GM18502 (cell line): ENCODE measurements at regions not wholly inside any gene's neighbourhood (a gene's known extent, or its start where the extent isn't known, plus 50 kb on each side); places are given as distances from the start of the nearest gene placed in this dataset.
"Not testable (repeated sequence)": the region's sequence is repeated elsewhere in the genome, so short reads cannot be mapped to it uniquely, and the experiment has no call there.

Experiments
- ATAC-seq: cut with Tn5 transposase; IDR thresholded peaks from one replicate; pipeline ENCODE4 v1.9.1; 2021; ENCODE audit warnings: mild to moderate bottlenecking; ENCODE audit not compliant: unreplicated experiment, poor library complexity

GRCh38 chr6:146928503-146928902 lies 275.7 kb upstream of the STXBP5 start:
- no peak for ATAC-seq

- no peak for ATAC-seq
Measured at GRCh38 chr6:146931214-146931613, 273.0 kb upstream of the STXBP5 start.

DNA sequence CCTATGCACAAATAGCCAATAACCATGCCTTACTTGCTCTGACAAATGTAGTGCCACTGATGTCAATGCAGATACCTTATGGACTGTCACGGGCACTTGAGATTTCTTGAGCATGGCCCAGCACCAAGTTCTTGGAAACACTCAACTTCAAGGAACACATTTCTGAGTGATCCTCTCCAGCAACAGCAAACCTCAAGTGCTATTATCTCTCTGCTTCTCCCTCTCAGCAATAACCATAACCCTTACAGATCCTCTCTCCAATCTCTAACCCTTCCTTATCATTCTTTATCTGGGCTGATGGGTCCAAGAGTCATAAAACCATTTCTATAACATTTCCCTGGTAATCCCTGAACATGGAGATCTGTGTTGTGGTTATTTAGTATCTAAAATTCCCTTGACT lies 266.9 kb upstream of the STXBP5 start:
- ATAC-seq, result no peak

- no peak for ATAC-seq
Measured at GRCh38 chr6:146938266-146938665, 266.0 kb upstream of the STXBP5 start.

GRCh38 chr6:146939456-146939855 lies 264.8 kb upstream of the STXBP5 start:
- not testable (repeated sequence) for ATAC-seq

- no peak for ATAC-seq
Measured at GRCh38 chr6:146943664-146944063, 260.6 kb upstream of the STXBP5 start.

DNA sequence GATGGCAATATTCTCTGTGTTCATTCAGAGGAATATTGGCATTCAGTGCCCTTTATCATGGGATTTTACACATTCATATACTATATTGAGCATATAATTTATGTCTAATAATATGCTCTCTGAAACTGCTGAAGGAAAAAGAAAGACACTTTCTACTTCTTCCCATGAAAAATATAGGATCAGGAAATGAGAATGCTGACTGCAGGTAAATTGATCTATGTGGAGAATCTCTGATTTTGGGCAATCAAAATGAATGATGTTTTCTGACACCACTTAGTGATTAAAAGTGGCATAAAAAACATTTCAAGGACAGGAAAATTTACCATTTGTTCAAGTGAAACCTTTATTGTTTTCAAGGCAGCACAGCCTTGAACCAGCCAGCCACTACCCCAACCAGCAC lies 260.1 kb upstream of the STXBP5 start:
- ATAC-seq, result no peak

DNA sequence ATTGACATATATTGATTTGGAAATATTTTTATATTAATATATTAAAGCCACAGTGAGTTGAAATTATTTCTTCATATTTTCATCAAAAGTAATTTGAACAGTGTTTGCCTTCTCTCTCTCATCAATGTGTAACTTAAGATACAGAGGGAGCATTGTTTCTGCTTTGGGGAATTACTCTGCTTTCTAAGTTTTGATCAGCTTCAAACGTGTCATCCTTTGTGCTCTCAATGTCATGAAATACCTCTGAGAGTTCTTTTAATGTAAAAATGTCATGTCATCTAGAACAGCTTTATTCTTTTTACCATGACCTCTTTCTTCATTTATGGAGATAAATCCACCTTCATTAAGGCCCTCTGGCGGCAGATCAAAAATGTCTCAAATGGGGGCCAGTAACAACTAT lies 259.4 kb upstream of the STXBP5 start:
- ATAC-seq, result no peak

GRCh38 chr6:146946559-146946958 lies 257.7 kb upstream of the STXBP5 start:
- ATAC-seq, result no peak

DNA sequence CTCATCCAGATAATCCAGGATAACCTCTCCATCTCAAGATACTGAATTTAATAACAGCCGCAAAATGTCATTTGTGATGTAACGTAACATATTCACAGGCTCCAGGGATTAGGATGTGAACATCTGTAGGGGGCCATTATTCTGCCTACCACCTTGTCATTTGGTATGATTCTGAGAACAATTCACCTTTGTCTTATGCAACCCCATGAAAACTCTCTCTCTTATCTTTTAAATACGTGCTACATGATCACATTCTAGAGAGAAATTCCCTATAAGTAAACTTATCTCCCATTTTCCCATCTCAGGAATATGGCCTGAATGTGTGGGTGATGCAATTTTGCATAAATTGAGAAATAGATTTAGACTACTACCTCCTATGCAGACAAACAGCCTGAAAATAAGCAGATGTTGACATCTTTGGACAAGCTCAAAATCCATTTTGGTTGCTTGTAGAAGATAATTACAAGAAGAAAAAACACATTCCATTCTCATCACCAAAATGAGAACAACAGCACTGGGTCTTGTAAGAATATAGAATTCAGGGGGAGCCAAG lies 255.4 kb upstream of the STXBP5 start:
- no peak for ATAC-seq

DNA sequence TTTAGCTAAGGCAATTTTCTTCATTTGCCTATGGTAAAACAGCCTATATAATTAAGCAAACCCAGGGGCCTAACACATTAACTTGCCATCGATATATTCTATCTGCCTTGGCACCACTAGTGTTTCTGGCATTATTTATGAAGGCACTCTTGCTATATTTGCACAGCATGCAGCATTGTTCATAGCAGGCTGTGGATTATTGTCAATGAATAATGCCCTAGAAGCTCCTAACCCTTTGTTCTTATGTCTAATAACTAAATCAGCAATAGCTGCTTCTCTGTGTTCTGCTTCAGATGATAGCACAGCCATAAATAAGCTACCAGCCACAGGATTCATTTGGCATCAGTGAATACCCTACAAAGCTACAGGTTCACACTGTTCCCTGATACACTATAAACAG lies 254.8 kb upstream of the STXBP5 start:
- no peak for ATAC-seq

DNA sequence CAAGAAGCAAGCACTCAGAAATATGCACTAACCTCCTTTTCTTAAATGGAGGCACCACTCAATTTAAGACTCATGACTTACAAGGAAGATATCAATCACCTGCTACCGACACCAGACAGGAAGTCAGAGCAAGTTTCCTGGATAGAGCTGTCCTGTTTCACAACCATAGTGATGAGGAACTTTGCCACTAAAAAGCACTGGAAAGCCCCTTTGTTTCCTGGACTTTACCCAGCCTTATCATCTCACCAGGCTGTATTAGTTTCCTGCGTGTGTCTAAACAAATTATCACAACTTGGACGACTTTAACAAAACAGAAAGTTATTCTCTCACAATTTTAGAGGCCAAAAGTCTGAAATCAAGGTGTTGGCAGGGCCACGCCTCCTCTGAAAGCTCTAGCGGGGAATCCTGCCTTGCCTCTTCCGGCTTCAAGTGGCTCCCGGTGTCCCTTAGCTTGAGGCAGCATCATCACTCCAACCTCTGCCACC lies 253.8 kb upstream of the STXBP5 start:
- peak; percentile 76 for ATAC-seq

DNA sequence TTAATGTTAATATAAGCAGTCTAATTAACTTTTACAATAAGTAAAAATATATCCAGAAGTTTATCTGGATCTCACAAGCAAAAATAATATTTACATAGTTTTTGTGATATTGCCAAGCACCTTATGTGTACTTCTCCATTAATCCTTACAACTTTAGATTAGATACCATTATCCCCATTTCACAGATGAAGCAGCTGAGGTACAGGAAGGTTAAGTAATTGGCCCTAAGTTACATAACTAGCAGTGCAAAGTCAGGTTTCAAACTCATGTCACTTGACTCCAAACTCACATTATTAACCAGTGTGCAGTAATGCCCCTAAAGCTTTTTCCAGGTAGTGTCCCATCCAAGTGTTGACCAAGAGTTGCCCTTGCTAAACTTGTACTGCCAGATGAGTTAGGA lies 248.6 kb upstream of the STXBP5 start:
- no peak for ATAC-seq

- ATAC-seq, result no peak
Measured at GRCh38 chr6:146957181-146958093, 246.8 kb upstream of the STXBP5 start.

DNA sequence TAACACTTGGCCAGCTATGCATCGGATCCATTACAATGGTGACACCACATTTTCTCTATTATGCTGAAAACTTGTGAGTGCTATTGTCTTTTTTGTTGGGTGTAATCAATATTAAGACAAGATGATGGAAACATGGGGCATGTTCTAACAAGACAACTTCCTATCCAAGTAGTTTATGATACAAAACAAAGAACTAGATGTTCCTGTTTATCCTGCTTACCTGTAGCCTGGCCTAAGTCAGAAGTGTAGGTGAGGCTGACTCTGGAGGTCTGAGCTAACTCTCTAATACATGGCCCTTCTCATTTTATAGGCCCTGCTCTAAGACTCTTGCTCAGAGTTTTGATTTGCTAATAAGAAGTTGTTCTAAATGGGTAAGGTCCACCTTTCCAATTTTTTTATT lies 242.4 kb upstream of the STXBP5 start:
- no peak for ATAC-seq

- no peak for ATAC-seq
Measured at GRCh38 chr6:146962329-146962728, 241.9 kb upstream of the STXBP5 start.

DNA sequence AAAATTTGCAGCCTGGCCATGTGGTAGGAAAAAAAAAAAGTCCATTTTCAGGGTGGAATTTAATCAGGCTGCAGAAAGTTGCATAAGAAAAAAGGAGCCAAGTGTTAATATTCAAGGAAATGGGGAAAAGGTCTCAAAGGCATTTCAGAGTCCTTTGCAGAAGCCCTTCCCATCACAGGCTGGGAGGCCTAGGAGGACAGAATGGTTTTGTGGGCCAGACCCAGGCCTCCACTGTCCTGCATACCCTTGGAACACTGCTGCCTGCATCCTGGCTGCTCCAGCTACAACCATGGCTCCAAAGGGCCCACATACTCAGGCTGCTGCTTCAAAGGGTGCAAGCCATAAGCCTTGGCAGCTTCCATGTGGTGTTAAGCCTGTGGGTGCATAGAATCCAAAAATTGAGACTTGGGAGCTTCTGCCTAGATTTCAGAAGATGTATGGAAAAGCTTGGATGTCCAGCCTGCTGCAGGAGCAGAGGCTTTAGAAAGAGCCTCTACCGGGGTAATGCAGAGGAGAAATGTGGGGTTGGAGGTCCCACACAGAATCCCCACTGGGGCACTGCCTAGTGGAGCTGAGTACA lies 239.0 kb upstream of the STXBP5 start:
- no peak for ATAC-seq

DNA sequence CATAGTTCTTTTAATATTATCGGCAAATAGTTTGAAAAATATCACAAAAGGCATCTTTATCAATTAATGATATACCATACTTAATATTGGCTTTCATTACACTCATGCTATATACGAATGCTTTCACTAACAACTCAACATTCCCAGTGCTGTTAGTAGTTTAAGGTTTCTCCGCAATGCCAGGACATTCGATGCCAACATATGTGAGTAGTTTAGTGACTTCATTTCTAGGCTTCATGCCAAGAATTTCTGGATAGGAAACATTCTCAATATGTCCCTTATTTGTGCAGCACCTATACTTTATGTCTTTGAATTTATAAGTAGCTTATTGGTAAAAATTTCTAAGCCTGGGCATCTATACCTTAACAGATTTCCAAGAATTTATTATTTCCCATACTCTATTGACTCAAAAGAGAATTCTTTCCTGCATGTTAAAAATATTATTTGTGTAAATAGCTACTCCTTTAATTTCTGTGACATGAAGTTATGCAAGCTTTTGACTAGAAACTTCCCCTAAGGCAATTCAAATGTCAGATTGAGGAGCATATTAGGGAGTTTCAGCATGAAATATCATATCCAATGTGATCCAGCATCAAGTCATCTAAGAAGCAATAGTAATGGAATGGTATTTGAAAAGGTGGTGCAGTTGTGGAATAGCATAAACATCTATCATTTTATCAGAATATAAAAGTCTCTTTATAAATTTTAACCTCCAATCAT lies 236.0 kb upstream of the STXBP5 start:
- no peak for ATAC-seq

- no peak for ATAC-seq
Measured at GRCh38 chr6:146972546-146972945, 231.7 kb upstream of the STXBP5 start.

- ATAC-seq, result no peak
Measured at GRCh38 chr6:146974351-146974750, 229.9 kb upstream of the STXBP5 start.

DNA sequence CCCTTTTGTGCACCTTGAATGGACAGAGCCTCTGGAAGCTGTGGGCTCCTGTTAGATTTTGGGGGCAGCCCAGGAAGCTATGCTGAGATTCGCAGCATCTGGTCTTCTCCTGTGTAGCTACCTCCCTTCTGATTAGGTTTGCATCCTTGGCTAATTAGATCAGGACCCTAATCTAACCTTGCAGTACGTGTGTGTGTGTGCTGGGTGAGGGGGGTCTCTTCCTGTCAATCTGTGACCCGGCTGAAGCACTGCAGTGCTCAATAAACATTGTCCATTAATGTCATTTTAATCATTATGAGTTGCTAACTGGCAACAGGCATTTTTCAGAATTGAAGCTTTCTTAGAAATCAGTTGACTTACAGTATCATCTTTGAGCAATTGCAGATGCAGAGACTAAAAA lies 229.1 kb upstream of the STXBP5 start:
- no peak for ATAC-seq
